SK-N-SH (cell line): ENCODE measurements at regions not wholly inside any gene's neighbourhood (a gene's known extent, or its start where the extent isn't known, plus 50 kb on each side); places are given as distances from the start of the nearest gene placed in this dataset.

ENCODE experiments used
- CTCF ChIA-PET: fragments of 300-600, 350-600 bp; formaldehyde crosslinking; extraction: SDS; loops from one replicate; lab custom pipeline; 2021; lab: Yijun Ruan, JAX
- POLR2A ChIA-PET: fragments of 350-600 bp; sonication (Branson Sonifier 250); formaldehyde crosslinking; extraction: SDS; loops from one replicate; lab custom pipeline; 2020; ENCODE audit warnings: antibody characterized with exemption, inconsistent platforms; lab: Yijun Ruan, JAX
- DNase-seq: peaks from one replicate; pipeline ENCODE4 v3.0.0; 2012
- H2AFZ ChIP-seq: fragments of 200-600 bp; sonication (generic); 2 replicates; pipeline ENCODE4 v1.8.1; 2016; ENCODE audit warnings: antibody characterized with exemption, mild to moderate bottlenecking, low read depth
- H3F3A ChIP-seq: fragments of 200-600 bp; sonication (generic); replicated peaks from 2 replicates; pipeline ENCODE3; 2016; ENCODE audit warnings: antibody characterized with exemption, mild to moderate bottlenecking; ENCODE audit not compliant: insufficient read depth
- H3K27ac ChIP-seq, 2 experiments: fragments of 200-500 bp in 1 of 2; fragments of 200-600 bp in 1 of 2; sonication (Bioruptor generic) in 1 of 2; sonication (generic), shearing (Covaris generic) in 1 of 2; 2 replicates each; pipeline versions ENCODE4 v1.5.1 to v1.6.1; 2014 to 2016; ENCODE audit warnings: low read depth in 2 of 2, inconsistent platforms in 1 of 2, low read length in 1 of 2, mild to moderate bottlenecking in 1 of 2, mixed read lengths in 1 of 2
- H3K27me3 ChIP-seq: fragments of 200-600 bp; sonication (generic), shearing (Covaris generic); 2 replicates; pipeline ENCODE4 v1.6.1; 2016; ENCODE audit warnings: mixed run types; ENCODE audit not compliant: insufficient read depth
- H3K36me3 ChIP-seq, 2 experiments: fragments of 200-500 bp in 1 of 2; fragments of 200-600 bp in 1 of 2; sonication (Bioruptor generic) in 1 of 2; sonication (generic) in 1 of 2; replicated peaks in 1 of 2; 2 replicates each; pipeline versions ENCODE3 to v1.5.1; 2014 to 2016; ENCODE audit warnings: low read length in 1 of 2, mild to moderate bottlenecking in 1 of 2; ENCODE audit not compliant: insufficient read depth in 2 of 2, control insufficient read depth in 1 of 2
- H3K4me1 ChIP-seq, 2 experiments: fragments of 200-500 bp in 1 of 2; fragments of 200-600 bp in 1 of 2; sonication (Bioruptor generic) in 1 of 2; sonication (generic), shearing (Covaris generic) in 1 of 2; 2 replicates each; pipeline versions ENCODE4 v1.5.1 to v1.6.1; 2014 to 2016; ENCODE audit warnings: low read depth in 1 of 2, low read length in 1 of 2, mixed run types in 1 of 2; ENCODE audit not compliant: insufficient read depth in 2 of 2, control insufficient read depth in 1 of 2
- H3K4me2 ChIP-seq: fragments of 200-600 bp; sonication (generic), shearing (Covaris generic); 2 replicates; pipeline ENCODE4 v1.6.1; 2017; ENCODE audit warnings: mixed run types
- H3K4me3 ChIP-seq, 2 experiments: fragments of 200-500 bp in 1 of 2; fragments of 200-600 bp in 1 of 2; sonication (Bioruptor generic) in 1 of 2; sonication (generic), shearing (Covaris generic) in 1 of 2; 2 replicates each; pipeline versions ENCODE4 v1.5.1 to v1.8.1; 2014 to 2016; ENCODE audit warnings: low read depth in 2 of 2, inconsistent platforms in 1 of 2, low read length in 1 of 2, mild to moderate bottlenecking in 1 of 2, mixed read lengths in 1 of 2, moderate library complexity in 1 of 2
- H3K79me2 ChIP-seq: fragments of 200-600 bp; sonication (generic); 2 replicates; pipeline ENCODE4 v1.8.1; 2017; ENCODE audit warnings: mild to moderate bottlenecking; ENCODE audit not compliant: insufficient read depth
- H3K9ac ChIP-seq: fragments of 200-600 bp; sonication (generic); 2 replicates; pipeline ENCODE4 v1.6.1; 2017; ENCODE audit warnings: mixed run types
- H3K9me2 ChIP-seq: fragments of 200-600 bp; sonication (generic); 2 replicates; pipeline ENCODE4 v1.6.1; 2017; ENCODE audit warnings: mixed run types
- H3K9me3 ChIP-seq: fragments of 200-600 bp; sonication (generic); 2 replicates; pipeline ENCODE4 v1.6.1; 2017; ENCODE audit warnings: mixed run types, mild to moderate bottlenecking, moderate library complexity
- H4K20me1 ChIP-seq: fragments of 200-600 bp; sonication (generic); 2 replicates; pipeline ENCODE4 v1.6.1; 2017; ENCODE audit warnings: mild to moderate bottlenecking, mixed run types; ENCODE audit not compliant: insufficient read depth
- ELF1 ChIP-seq: IDR thresholded peaks from 2 replicates; pipeline ENCODE4 v1.4.0; 2012
- FOXJ3 ChIP-seq: sonication (generic); formaldehyde crosslinking; IDR thresholded peaks from 2 replicates; pipeline ENCODE4 v1.5.1; 2020; ENCODE audit warnings: mild to moderate bottlenecking, missing genetic modification reagents
- GABPA ChIP-seq: IDR thresholded peaks from 2 replicates; pipeline ENCODE4 v1.4.0; 2012; ENCODE audit warnings: low read depth, mild to moderate bottlenecking
- JUND ChIP-seq: IDR thresholded peaks from 2 replicates; pipeline ENCODE4 v1.4.0; 2012
- MEF2A ChIP-seq: IDR thresholded peaks from 2 replicates; pipeline ENCODE4 v1.4.0; 2012; ENCODE audit warnings: low read depth, borderline replicate concordance
- NFIC ChIP-seq: IDR thresholded peaks from 2 replicates; pipeline ENCODE4 v1.4.0; 2012; ENCODE audit warnings: borderline replicate concordance
- NRF1 ChIP-seq: IDR thresholded peaks from 2 replicates; pipeline ENCODE4 v1.6.1; 2012; ENCODE audit warnings: low read depth, mild to moderate bottlenecking, low read length
- PBX3 ChIP-seq: IDR thresholded peaks from 2 replicates; pipeline ENCODE4; 2012
- POLR2AphosphoS5 ChIP-seq: IDR thresholded peaks from 2 replicates; pipeline ENCODE4 v1.6.1; 2012; ENCODE audit warnings: low read depth, low read length
- RAD21 ChIP-seq: IDR thresholded peaks from 2 replicates; pipeline ENCODE4 v1.6.1; 2012; ENCODE audit warnings: mild to moderate bottlenecking, low read length
- RXRA ChIP-seq: IDR thresholded peaks from 2 replicates; pipeline ENCODE4 v1.4.0; 2012; ENCODE audit warnings: low read depth, mild to moderate bottlenecking, borderline replicate concordance
- SMC3 ChIP-seq: IDR thresholded peaks from 2 replicates; pipeline ENCODE4 v1.6.1; 2012; ENCODE audit warnings: low read depth, low read length, improper control_type of control experiment
- TAF1 ChIP-seq: IDR thresholded peaks from 2 replicates; pipeline ENCODE4 v1.6.1; 2012; ENCODE audit warnings: low read depth, mild to moderate bottlenecking, low read length, moderate library complexity, borderline replicate concordance
- TEAD4 ChIP-seq: IDR thresholded peaks from 2 replicates; pipeline ENCODE4 v1.4.0; 2012; ENCODE audit warnings: mild to moderate bottlenecking, borderline replicate concordance; ENCODE audit not compliant: insufficient read depth
- USF1 ChIP-seq: IDR thresholded peaks from 2 replicates; pipeline ENCODE4 v1.4.0; 2012; ENCODE audit warnings: low read depth, borderline replicate concordance
- YY1 ChIP-seq: IDR thresholded peaks from 2 replicates; pipeline ENCODE4 v1.4.0; 2012; ENCODE audit warnings: low read depth, mild to moderate bottlenecking
- WGBS: methylation state at CpG from one replicate; pipeline ENCODE4 v1.1.6; 2017; ENCODE audit warnings: low lambda C conversion rate; 5-methylcytosine and 5-hydroxymethylcytosine counted together
- TF ChIP-seq, protein P1 (sequence below): IDR thresholded peaks from 2 replicates; pipeline ENCODE4 v1.4.0; 2012; ENCODE audit warnings: low read depth, borderline replicate concordance
- TF ChIP-seq, protein P2 (sequence below): fragments of 150-350 bp; IDR thresholded peaks from 2 replicates; pipeline ENCODE4 v1.6.1; 2017; ENCODE audit warnings: antibody characterized with exemption, low read length, low read depth, borderline replicate concordance

DNA sequence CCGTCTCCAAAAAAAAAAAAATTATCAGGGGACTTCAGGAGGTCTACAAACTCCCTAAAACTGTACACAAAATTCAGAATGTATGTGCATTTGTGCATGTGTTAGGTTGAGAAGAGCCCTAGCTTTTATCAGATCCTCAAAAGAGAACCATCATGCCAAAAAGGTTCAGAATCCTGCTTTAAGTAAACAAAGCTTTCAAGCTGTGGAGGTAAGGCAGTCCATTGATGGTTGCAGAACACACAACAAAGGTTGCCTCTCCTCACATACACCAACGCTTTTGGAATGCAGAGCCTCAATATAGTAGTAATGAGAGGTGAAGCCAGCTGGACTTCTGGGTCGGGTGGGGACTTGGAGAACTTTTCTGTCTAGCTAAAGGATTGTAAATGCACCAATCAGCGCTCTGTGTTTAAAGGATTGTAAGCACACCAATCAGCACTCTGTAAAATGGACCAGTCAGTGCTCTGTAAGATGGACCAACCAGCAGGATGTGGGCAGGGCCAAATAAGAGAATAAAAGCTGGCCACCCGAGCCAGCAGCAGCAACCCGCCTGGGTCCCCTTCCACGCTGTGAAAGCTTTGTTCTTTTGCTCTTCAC is 57.9 kb upstream of the RNF38 start:
- whole genome bisulfite sequencing = 84% methylated on average over 6 of the region's 7 CpGs
- no peak for DNase-seq
- Histone ChIP-seq H3K27me3 (no peaks in the 10 kb centered on the region), H3K9me3 (no peaks in the 10 kb centered on the region), H3F3A (peaks cover 7% of the 10 kb centered on the region), H3K36me3 (no peaks in the 10 kb centered on the region), H3K9me2 (no peaks in the 10 kb centered on the region), H3K27ac (no peak overlapping the region), H3K4me1 (no peaks in the 10 kb centered on the region), H3K4me3 (no peak overlapping the region), H2AFZ (no peak overlapping the region), H3K4me2 (no peak overlapping the region), H3K79me2 (peaks cover 53% of the 10 kb centered on the region), H4K20me1 (0 out of 2 replicates have a peak, but pooled peaks cover 17% of the 10 kb centered on the region), H3K9ac (no peak overlapping the region)
- TF ChIP-seq RXRA = no peak
- TF ChIP-seq GABPA = no peak
- no peak for TF ChIP-seq PBX3
- TF ChIP-seq FOXJ3 = no peak
- no peak for TF ChIP-seq TEAD4
- ChIA-PET CTCF (interaction anchor here (0.7 to 2.9 kb wide), 2 partner anchors 51 to 271 kb away, joined by 3 to 20 read pairs; no protein-coding TSS in a partner anchor), POLR2A (no interaction called here)

- Histone ChIP-seq H3K9me2 (no peaks in the 10 kb centered on the region), H3K36me3 (no peaks in the 10 kb centered on the region), H3F3A (peaks cover 7% of the 10 kb centered on the region), H3K4me2 (no peak overlapping the region), H3K9me3 (no peaks in the 10 kb centered on the region), H3K4me3 (no peak overlapping the region), H3K27me3 (no peaks in the 10 kb centered on the region), H3K4me1 (no peaks in the 10 kb centered on the region), H3K27ac (no peak overlapping the region), H2AFZ (no peak overlapping the region), H3K79me2 (peaks cover 55% of the 10 kb centered on the region), H3K9ac (no peak overlapping the region), H4K20me1 (0 out of 2 replicates have a peak, but pooled peaks cover 17% of the 10 kb centered on the region)
- WGBS = 82% methylated on average over 1 of the region's 1 CpG
- DNase-seq = no peak
- TF ChIP-seq NFIC = no peak
- no peak for TF ChIP-seq NRF1
- TF ChIP-seq, protein P1, sequence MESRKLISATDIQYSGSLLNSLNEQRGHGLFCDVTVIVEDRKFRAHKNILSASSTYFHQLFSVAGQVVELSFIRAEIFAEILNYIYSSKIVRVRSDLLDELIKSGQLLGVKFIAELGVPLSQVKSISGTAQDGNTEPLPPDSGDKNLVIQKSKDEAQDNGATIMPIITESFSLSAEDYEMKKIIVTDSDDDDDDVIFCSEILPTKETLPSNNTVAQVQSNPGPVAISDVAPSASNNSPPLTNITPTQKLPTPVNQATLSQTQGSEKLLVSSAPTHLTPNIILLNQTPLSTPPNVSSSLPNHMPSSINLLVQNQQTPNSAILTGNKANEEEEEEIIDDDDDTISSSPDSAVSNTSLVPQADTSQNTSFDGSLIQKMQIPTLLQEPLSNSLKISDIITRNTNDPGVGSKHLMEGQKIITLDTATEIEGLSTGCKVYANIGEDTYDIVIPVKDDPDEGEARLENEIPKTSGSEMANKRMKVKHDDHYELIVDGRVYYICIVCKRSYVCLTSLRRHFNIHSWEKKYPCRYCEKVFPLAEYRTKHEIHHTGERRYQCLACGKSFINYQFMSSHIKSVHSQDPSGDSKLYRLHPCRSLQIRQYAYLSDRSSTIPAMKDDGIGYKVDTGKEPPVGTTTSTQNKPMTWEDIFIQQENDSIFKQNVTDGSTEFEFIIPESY = no peak
- no peak for TF ChIP-seq JUND
- no peak for TF ChIP-seq RAD21
- TF ChIP-seq MEF2A = no peak
- no peak for TF ChIP-seq SMC3
- no peak for TF ChIP-seq USF1
- no peak for TF ChIP-seq TAF1
- TF ChIP-seq, protein P2, sequence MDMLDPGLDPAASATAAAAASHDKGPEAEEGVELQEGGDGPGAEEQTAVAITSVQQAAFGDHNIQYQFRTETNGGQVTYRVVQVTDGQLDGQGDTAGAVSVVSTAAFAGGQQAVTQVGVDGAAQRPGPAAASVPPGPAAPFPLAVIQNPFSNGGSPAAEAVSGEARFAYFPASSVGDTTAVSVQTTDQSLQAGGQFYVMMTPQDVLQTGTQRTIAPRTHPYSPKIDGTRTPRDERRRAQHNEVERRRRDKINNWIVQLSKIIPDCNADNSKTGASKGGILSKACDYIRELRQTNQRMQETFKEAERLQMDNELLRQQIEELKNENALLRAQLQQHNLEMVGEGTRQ = no peak
- no peak for TF ChIP-seq TEAD4
- no peak for TF ChIP-seq YY1
- TF ChIP-seq FOXJ3 = no peak
- no peak for TF ChIP-seq ELF1
- TF ChIP-seq POLR2AphosphoS5 = no peak
- no peak for TF ChIP-seq PBX3
- no peak for TF ChIP-seq RXRA
- POLR2A ChIA-PET = no interaction called here
- CTCF ChIA-PET = interaction anchor here (0.6 to 2.9 kb wide), 5 partner anchors 11 to 57 kb away, joined by 3 to 20 read pairs (median 3); no protein-coding TSS in a partner anchor
These were observed 56.5 kb upstream of the RNF38 start for GRCh38 chr9:36456480-36457065.
